ENCODE measurements at regions not wholly inside any gene's neighbourhood (a gene's known extent, or its start where the extent isn't known, plus 50 kb on each side); places are given as distances from the start of the nearest gene placed in this dataset.

DNA sequence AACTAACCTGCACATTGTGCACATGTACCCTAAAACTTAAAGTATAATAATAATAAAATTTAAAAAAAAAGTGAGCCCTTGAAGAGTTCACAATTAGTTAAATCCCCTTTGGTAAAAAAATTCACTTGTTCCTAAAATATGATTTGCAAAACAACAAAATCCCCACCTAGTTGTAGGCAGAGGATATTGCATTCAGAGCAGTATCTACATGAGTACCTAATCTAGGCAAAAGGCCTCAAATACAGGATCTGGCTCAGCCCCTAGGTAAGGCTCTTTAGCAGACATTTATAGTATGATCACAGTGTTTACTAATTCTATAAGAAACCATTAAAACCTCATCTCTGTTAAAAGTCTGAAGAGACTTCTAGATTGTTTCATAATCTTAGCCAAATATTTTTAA lies 89.3 kb upstream of the CCDC80 start:
- DNase-seq = no peak
- Histone ChIP-seq H3K4me1 (no peaks in the 10 kb centered on the region), H3K27ac (no peak overlapping the region), H3K27me3 (no peaks in the 10 kb centered on the region), H3K36me3 (no peaks in the 10 kb centered on the region), H3K9me3 (no peaks in the 10 kb centered on the region), H3K4me3 (no peak overlapping the region), H3K9ac (ENCODE audit: low read depth in 2 of 2, low read length in 2 of 2) (no peak overlapping the region)
- TF ChIP-seq, protein P1, sequence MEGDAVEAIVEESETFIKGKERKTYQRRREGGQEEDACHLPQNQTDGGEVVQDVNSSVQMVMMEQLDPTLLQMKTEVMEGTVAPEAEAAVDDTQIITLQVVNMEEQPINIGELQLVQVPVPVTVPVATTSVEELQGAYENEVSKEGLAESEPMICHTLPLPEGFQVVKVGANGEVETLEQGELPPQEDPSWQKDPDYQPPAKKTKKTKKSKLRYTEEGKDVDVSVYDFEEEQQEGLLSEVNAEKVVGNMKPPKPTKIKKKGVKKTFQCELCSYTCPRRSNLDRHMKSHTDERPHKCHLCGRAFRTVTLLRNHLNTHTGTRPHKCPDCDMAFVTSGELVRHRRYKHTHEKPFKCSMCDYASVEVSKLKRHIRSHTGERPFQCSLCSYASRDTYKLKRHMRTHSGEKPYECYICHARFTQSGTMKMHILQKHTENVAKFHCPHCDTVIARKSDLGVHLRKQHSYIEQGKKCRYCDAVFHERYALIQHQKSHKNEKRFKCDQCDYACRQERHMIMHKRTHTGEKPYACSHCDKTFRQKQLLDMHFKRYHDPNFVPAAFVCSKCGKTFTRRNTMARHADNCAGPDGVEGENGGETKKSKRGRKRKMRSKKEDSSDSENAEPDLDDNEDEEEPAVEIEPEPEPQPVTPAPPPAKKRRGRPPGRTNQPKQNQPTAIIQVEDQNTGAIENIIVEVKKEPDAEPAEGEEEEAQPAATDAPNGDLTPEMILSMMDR (IDR thresholded peaks at IDR 0.05) = no peak
- intact Hi-C loops (cut with DNase I) = loop anchor here (5.0 to 10.0 kb wide), 2 partner anchors 85 to 247 kb away; partner anchors contain the start of gene CD200R1

DNA sequence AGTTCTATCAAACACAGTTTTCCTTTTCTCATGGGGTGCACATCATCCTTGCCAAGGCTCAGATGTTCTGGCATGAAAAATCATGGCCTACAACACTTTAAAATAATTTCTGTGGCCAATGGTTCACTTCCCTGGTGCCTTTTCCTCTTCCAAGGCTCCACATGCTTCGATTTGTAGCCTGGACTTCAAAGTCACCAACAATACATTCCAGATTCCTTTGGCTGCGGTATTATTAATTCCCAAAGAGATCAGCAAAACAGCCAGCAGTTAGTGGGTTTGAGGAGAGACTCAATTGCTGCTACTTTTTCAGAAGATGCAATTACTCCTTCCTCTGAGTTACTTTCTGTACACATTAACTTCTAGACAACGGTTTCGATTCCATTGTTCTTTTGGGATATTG lies 80.3 kb upstream of the CCDC80 start:
- intact Hi-C loops (cut with DNase I) = no loop called here
- Histone ChIP-seq H3K9me3 (no peaks in the 10 kb centered on the region), H3K27me3 (no peaks in the 10 kb centered on the region), H3K27ac (no peak overlapping the region), H3K36me3 (no peaks in the 10 kb centered on the region), H3K4me1 (no peaks in the 10 kb centered on the region), H3K4me3 (no peak overlapping the region), H3K9ac (ENCODE audit: low read depth in 2 of 2, low read length in 2 of 2) (no peak overlapping the region)
- no peak for DNase-seq
- TF ChIP-seq, protein P1 (IDR thresholded peaks at IDR 0.05) = no peak

DNA sequence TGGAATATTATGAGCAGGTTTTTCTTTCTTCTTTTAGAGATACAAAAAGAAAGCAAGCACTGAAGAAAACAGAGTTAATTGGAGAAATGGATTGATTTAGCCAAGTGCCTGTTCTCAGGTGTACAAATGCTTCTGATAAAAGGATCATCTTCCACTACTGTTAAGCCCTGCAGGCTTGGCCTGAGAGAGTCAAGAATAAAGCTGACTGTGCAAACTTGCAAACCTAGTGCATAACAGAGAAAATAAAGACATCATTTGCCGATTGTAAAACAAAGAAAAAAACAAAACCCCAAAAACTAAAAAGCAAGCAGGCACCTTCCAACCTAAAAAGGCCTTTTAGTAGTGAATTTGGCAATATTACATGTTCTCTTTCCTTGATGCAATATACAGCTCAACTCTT lies 78.0 kb upstream of the CCDC80 start:
- Histone ChIP-seq H3K36me3 (no peaks in the 10 kb centered on the region), H3K27ac (no peak overlapping the region), H3K4me3 (no peak overlapping the region), H3K4me1 (no peaks in the 10 kb centered on the region), H3K9ac (ENCODE audit: low read depth in 2 of 2, low read length in 2 of 2) (no peak overlapping the region), H3K9me3 (no peaks in the 10 kb centered on the region), H3K27me3 (no peaks in the 10 kb centered on the region)
- intact Hi-C loops (cut with DNase I) = no loop called here
- no peak for DNase-seq
- TF ChIP-seq, protein P1 (IDR thresholded peaks at IDR 0.05) = no peak

DNA sequence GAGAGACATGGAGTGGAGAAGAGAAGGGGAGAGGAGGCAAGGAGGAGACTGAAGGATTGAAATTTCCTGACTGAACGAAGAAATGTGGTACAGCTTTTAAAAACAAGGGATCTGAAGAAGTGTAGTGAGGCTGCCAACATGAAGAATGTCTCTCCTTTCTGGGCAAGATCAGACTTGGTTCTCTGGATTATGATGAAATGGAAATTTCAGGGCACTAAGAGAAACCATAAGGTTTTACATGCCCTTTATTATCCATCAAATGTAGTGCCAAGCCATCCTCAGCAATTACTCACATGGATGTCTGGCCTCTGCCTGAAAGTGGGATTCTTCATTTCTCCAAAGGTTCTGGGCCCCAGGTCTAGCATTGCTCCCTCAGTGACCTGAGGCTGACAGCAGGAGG lies 77.6 kb upstream of the CCDC80 start:
- no peaks in the 10 kb centered on the region for H3K9me3 ChIP-seq
- H3K4me1 ChIP-seq = no peaks in the 10 kb centered on the region
- no peak overlapping the region for H3K9ac ChIP-seq (ENCODE audit: low read depth in 2 of 2, low read length in 2 of 2)
- H3K4me3 ChIP-seq = no peak overlapping the region
- H3K36me3 ChIP-seq = no peaks in the 10 kb centered on the region
- TF ChIP-seq, protein P1 (IDR thresholded peaks at IDR 0.05) = no peak
- intact Hi-C loops (cut with DNase I) = no loop called here
- H3K27ac ChIP-seq = no peak overlapping the region
- H3K27me3 ChIP-seq = no peaks in the 10 kb centered on the region
- no peak for DNase-seq

DNA sequence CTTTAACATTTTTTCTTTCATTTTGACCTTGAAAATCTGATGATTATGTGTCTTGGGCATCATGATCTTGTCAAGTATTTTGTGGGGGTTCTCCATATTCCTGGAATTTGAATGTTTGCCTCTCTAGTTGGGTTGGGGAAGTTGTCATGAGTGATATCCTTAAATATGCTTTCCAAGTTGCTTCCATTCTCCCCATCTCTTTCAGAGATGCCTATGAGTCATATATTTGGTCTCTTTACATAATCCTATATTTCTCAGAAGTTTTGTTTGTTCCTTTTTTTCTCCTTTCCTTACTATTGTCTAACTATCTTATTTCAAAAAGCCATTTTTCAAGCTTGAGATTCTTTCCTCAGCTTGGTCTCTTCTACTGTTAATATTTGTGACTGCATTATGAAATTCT lies 69.0 kb upstream of the CCDC80 start:
- H3K9ac ChIP-seq (ENCODE audit: low read depth in 2 of 2, low read length in 2 of 2) = no peak overlapping the region
- intact Hi-C loops (cut with DNase I) = no loop called here
- H3K4me3 ChIP-seq = no peak overlapping the region
- H3K27me3 ChIP-seq = no peaks in the 10 kb centered on the region
- TF ChIP-seq, protein P1 (IDR thresholded peaks at IDR 0.05) = no peak
- H3K4me1 ChIP-seq = no peaks in the 10 kb centered on the region
- H3K27ac ChIP-seq = no peak overlapping the region
- no peaks in the 10 kb centered on the region for H3K9me3 ChIP-seq
- DNase-seq = no peak
- no peaks in the 10 kb centered on the region for H3K36me3 ChIP-seq

Measured in colonic mucosa (tissue), 4 donors.